HL-60 (cell line): ENCODE measurements at regions not wholly inside any gene's neighbourhood (a gene's known extent, or its start where the extent isn't known, plus 50 kb on each side); places are given as distances from the start of the nearest gene placed in this dataset.
"Not testable (repeated sequence)": the region's sequence is repeated elsewhere in the genome, so short reads cannot be mapped to it uniquely, and the experiment has no call there.

Experiments
- GABPA ChIP-seq: IDR thresholded peaks from 2 replicates; pipeline ENCODE4 v1.6.1; 2012; ENCODE audit warnings: low read depth
- POLR2AphosphoS5 ChIP-seq: IDR thresholded peaks from 2 replicates; pipeline ENCODE4 v1.6.1; 2012; ENCODE audit warnings: low read depth
- REST ChIP-seq: IDR thresholded peaks from 2 replicates; pipeline ENCODE4 v1.6.1; 2012; ENCODE audit warnings: low read depth; ENCODE audit not compliant: insufficient replicate concordance
- SPI1 ChIP-seq: IDR thresholded peaks from 2 replicates; pipeline ENCODE4 v1.6.1; 2012; ENCODE audit warnings: low read depth, mild to moderate bottlenecking, borderline replicate concordance
- TF ChIP-seq, protein P1 (sequence below): IDR thresholded peaks from one replicate; pipeline ENCODE4 v1.5.1; 2011; ENCODE audit warnings: low read length, control low read depth, inconsistent platforms; ENCODE audit not compliant: insufficient read depth

DNA sequence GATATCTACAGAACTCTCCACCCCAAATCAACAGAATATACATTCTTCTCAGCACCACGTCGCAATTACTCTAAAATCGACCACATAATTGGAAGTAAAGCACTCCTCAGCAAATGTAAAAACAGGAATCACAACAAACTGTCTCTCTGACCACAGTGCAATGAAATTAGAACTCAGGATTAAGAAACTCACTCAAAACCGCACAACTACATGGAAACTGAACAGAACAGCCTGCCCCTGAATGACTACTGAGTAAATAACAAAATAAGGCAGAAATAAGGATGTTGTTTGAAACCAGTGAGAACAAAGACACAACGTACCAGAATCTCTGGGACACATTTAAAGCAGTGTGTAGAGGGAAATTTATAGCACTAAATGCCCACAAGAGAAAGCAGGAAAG lies 156.3 kb upstream of the SPRY1 start:
- TF ChIP-seq, protein P1, sequence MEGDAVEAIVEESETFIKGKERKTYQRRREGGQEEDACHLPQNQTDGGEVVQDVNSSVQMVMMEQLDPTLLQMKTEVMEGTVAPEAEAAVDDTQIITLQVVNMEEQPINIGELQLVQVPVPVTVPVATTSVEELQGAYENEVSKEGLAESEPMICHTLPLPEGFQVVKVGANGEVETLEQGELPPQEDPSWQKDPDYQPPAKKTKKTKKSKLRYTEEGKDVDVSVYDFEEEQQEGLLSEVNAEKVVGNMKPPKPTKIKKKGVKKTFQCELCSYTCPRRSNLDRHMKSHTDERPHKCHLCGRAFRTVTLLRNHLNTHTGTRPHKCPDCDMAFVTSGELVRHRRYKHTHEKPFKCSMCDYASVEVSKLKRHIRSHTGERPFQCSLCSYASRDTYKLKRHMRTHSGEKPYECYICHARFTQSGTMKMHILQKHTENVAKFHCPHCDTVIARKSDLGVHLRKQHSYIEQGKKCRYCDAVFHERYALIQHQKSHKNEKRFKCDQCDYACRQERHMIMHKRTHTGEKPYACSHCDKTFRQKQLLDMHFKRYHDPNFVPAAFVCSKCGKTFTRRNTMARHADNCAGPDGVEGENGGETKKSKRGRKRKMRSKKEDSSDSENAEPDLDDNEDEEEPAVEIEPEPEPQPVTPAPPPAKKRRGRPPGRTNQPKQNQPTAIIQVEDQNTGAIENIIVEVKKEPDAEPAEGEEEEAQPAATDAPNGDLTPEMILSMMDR, result not testable (repeated sequence)
- peak; percentile 20; the same call in 1 of the 2 replicates for TF ChIP-seq POLR2AphosphoS5
- TF ChIP-seq REST, SPI1, GABPA: not testable (repeated sequence)
